AG04449 (cell line): ENCODE measurements at regions not wholly inside any gene's neighbourhood (a gene's known extent, or its start where the extent isn't known, plus 50 kb on each side); places are given as distances from the start of the nearest gene placed in this dataset.
A peak's percentile ranks its signal among the peaks of the same experiment; 100 is the strongest.
"Not testable (repeated sequence)": the region's sequence is repeated elsewhere in the genome, so short reads cannot be mapped to it uniquely, and the experiment has no call there.

Experiments
- CTCF ChIA-PET: fragments of 350-600 bp; formaldehyde crosslinking; extraction: SDS; loops from one replicate; lab custom pipeline; 2021; ENCODE audit warnings: antibody characterized with exemption; lab: Yijun Ruan, JAX
- POLR2A ChIA-PET: fragments of 400-600, 350-600 bp; formaldehyde crosslinking; extraction: SDS; loops from one replicate; lab custom pipeline; 2020; ENCODE audit warnings: antibody characterized with exemption, inconsistent platforms; lab: Yijun Ruan, JAX
- DNase-seq: peaks from one replicate; pipeline ENCODE4 v3.0.0-alpha.2; 2010; ENCODE audit warnings: low read depth, low spot score
- H3K4me3 ChIP-seq: 2 replicates; pipeline ENCODE4 v1.5.1; 2011; ENCODE audit warnings: low read depth, mild to moderate bottlenecking, control low read depth, low read length
- TF ChIP-seq, protein P1 (sequence below): IDR thresholded peaks from one replicate; pipeline ENCODE4 v1.5.1; 2011; ENCODE audit warnings: mild to moderate bottlenecking, moderate library complexity, low read length, control low read depth, inconsistent platforms; ENCODE audit not compliant: insufficient read depth; ENCODE audit errors: missing control alignments

DNA sequence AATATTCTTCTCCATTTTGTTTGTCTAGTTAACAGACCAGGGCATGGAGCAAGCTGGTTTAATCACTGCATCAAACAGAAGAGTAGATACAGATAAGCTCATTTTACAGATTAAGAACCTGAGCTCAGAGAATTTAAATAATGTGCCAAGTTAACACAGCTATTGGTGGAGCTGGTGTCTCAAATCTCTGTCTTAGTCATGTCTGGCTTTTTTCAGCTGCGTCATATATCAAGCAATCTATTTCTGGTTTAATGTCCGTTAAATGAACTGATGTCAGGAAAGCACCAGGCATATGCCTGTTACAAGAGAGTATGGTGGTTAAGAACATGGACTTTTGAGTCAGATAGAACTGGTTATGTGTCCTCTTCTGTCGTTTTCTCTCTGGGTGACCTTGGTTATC, 79.8 kb upstream of the ADGRA3 start:
- DNase-seq, result no peak
- ChIA-PET CTCF (no interaction called here), POLR2A (no interaction called here)
- no peak overlapping the region for H3K4me3 ChIP-seq
- TF ChIP-seq, protein P1, sequence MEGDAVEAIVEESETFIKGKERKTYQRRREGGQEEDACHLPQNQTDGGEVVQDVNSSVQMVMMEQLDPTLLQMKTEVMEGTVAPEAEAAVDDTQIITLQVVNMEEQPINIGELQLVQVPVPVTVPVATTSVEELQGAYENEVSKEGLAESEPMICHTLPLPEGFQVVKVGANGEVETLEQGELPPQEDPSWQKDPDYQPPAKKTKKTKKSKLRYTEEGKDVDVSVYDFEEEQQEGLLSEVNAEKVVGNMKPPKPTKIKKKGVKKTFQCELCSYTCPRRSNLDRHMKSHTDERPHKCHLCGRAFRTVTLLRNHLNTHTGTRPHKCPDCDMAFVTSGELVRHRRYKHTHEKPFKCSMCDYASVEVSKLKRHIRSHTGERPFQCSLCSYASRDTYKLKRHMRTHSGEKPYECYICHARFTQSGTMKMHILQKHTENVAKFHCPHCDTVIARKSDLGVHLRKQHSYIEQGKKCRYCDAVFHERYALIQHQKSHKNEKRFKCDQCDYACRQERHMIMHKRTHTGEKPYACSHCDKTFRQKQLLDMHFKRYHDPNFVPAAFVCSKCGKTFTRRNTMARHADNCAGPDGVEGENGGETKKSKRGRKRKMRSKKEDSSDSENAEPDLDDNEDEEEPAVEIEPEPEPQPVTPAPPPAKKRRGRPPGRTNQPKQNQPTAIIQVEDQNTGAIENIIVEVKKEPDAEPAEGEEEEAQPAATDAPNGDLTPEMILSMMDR, result no peak

DNA sequence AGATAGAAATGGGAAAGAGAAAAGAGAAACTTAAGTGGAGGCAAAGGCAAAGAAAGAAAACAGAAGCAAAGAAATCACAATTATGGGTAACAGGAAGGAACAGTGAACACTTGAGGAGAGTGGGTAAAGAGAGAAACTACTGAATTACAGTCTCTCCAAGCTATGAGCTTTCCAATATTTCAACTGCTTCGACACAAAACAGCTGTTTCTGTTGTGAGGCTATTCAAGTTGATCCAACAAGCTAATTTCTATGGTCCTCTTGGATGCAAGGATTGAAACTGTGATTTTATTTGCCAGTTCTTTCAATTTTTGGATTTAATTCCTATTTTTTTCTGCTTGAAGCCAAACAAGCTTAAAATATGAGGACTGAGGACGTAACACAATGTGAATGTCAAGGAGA, 80.5 kb upstream of the ADGRA3 start:
- TF ChIP-seq, protein P1, result no peak
- ChIA-PET POLR2A (no interaction called here), CTCF (interaction anchor here (1.0 kb wide), 1 partner anchor 11 kb away, joined by 3 read pairs; no protein-coding TSS in a partner anchor)
- H3K4me3 ChIP-seq, result no peak overlapping the region
- no peak for DNase-seq

DNA sequence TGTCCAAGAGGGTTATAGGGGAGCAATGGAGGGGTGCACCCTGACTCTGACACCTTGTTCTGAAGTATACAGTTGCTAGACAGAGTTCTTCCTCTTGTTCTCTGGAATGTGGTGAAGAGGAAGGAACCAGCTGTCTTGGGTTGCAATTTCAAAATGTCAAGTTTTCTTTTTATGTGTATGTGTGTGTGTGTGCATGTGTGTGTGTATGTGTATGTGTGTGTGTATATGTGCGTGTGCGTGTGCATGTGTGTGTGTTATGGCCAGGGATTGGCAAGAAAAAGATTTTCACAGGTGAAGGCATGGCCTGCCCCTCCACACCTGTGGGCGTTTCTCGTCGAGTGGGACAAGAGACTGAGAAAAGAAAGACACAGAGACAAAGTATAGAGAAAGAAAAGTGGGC, 81.6 kb upstream of the ADGRA3 start:
- no peak for DNase-seq
- H3K4me3 ChIP-seq, result no peak overlapping the region
- TF ChIP-seq, protein P1, result no peak
- CTCF ChIA-PET, result no interaction called here
- POLR2A ChIA-PET, result no interaction called here

DNA sequence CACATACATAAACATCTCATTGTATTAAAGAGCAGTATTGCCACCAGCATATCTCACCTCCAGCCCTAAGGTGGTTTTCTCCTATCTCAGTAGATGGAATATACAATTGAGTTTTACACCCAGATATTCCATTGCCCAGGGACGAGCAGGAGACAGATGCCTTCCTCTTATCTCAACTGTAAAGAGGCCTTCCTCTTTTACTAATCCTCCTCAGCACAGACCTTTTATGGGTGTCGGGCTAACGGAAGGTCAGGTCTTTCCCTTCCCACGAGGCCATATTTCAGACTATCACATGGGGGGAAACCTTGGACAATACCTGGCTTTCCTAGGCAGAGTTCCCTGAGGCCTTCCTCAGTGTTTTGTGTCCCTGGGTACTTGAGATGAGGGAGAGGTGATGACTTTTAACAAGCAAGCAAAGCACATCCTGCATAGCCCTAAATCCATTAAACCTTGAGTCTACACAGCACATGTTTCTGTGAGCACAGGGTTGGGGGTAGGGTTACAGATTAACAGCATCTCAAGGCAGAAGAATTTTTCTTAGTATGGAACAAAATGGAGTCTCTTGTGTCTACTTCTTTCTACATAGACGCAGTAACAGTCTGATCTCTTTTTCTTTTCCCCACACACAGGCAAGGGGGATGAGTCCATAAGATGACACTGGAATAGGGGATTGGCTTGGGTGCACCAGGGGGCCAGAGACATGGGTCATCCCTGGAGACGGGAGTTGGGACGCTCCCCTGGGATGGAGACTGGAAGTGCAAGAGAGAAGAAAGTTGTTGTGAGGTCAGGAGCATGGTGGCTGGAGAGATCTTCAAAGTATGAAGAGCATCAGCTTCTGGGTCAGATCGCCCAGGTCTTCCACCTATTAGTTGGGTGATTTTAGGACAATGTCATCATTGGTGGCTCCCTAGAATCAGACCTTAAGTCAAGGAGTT, 82.5 kb upstream of the ADGRA3 start:
- CTCF ChIA-PET, H3K4me3 ChIP-seq, POLR2A ChIA-PET, DNase-seq: not testable (repeated sequence)

DNA sequence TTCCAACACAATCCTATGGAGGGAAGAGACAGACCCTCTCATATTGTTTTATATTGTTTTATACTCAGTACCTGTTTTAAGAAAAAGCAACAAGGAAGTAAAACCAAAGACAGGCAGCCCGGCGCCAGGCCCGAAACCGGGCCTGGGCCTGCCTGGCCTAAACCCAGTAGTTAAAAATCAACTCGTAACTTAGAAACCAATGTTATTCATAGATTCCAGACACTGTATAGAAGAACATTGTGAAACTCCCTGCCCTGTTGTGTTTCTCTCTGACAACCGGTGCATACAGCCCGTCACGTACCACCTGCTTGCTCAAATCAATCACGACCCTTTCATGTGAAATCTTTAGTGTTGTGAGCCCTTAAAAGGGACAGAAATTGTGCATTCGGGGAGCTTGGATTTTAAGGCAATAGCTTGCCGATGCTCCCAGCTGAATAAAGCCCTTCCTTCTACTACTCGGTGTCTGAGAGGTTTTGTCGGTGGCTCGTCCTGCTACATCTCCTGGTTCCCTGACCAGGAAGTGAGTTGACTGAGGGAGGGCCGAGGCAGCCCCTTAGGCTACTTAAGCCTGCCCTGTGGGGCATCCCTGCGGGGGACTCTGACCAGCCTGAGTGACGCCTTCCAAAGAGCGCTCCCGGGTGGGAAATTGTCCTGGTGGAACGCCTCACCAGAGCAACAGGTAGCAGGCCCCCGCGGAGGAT, 83.5 kb upstream of the ADGRA3 start:
- POLR2A ChIA-PET, CTCF ChIA-PET, DNase-seq, H3K4me3 ChIP-seq: not testable (repeated sequence)

DNA sequence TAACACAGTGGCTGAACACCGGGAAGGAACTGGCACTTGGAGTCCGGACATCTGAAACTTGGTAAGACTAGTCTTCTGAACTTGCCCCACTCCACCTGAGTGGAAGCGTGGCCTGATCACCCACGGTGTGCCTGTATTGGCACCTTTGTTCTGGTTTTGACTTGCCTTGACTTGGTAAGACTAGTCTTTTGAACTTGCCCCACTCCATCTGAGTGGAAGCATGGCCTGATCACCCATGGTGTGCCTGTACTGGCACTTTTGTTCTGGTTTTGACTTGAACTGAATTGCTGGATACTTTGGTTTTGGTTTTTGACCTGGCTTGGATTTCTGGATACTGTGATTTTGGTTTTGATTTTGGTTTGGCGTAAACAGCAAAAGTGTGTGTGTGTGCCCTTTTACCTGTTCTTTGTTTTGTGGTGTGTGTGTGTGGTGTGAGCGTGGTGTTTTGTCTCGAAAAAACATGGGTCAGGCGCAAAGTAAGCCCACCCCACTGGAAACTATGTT, 84.1 kb upstream of the ADGRA3 start:
- DNase-seq, POLR2A ChIA-PET, H3K4me3 ChIP-seq, CTCF ChIA-PET: not testable (repeated sequence)

DNA sequence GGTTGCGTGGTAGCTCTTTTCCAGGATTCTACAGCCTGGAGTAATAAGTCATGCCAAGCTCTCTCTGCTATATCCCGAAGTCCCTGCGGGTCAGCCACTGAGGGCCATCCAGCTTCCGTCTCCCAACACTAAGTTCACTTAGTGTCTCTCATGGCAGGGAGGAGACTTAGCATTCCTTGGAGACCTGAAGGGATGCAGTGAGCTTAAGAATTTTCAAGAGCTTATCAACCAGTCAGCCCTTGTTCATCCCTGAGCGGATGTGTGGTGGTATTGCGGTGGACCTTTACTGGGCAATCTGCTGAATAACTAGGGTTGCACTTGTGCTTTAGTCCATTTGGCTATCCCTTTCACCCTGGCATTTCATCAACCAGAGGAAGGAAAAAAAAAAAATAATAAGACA, 85.8 kb upstream of the ADGRA3 start:
- CTCF ChIA-PET, DNase-seq, H3K4me3 ChIP-seq, POLR2A ChIA-PET: not testable (repeated sequence)

DNA sequence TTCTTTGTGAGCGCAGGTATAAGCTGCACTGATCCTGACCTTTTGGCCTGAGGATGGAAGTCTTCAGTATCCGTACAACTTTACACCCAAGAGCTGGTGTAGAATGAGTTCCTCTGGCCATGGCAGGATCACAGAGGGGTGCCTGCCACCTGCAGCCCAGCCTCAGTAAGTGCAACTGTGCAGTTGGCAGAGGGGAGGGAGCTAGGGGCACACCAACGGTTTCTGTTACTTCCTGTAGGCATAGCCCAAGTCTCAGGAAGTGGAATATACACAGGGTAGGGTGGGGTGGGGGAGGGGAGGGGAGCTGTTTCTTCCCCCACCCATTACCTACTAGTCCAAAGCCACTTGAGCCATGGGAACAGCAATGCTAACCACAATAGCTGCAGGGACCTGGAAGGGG, 85.4 kb upstream of the GBA3 start:
- ChIA-PET CTCF (interaction anchor here (0.6 to 2.4 kb wide), 5 partner anchors 11 to 819 kb away, joined by 3 to 34 read pairs (median 3); no protein-coding TSS in a partner anchor), POLR2A (no interaction called here)
- no peak overlapping the region for H3K4me3 ChIP-seq
- no peak for DNase-seq
- TF ChIP-seq, protein P1, result peak; percentile 72

DNA sequence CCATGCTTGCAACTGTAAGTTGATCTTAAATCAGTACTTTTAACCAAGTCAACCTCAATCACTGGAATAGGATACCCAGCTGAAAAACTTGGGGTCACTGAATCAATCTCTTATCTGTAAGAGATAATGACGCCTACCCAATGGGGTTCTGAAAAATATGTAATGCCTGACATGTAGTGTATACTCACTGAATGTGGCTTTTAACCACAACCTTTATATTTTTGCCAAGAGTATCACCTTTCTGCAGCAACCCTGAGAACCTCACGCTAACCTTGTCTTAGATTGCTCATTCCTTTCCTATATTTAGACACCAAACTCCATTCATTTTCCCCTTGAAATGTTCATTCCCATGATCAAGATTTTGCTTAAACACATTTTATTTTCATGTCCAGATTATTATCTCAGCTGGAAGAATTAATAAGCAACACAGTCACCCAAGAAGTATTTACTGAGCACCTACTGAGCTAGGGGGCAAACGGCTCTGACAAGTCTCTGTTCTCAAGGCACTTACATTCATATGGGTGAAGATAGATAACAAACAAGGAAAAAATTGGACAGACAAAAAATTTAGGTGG, 82.7 kb upstream of the GBA3 start:
- POLR2A ChIA-PET, DNase-seq, H3K4me3 ChIP-seq, CTCF ChIA-PET: not testable (repeated sequence)
